IMR-90 (cell line): ENCODE measurements at regions not wholly inside any gene's neighbourhood (a gene's known extent, or its start where the extent isn't known, plus 50 kb on each side); places are given as distances from the start of the nearest gene placed in this dataset.

Experiments
- ATAC-seq: fragments of 200-7000 bp; cut with Tn5 transposase; 2 replicates; pipeline ENCODE4 v1.9.1; 2020; ENCODE audit warnings: low read depth, mild to moderate bottlenecking, moderate library complexity
- BruUV-seq: library from RNA; stranded (reverse); fragments of 400-500 nt; replicated peaks from 2 replicates; lab custom pipeline; 2021; lab: Mats Ljungman, UMichigan
- CTCF ChIA-PET: fragments of 300-600 bp; formaldehyde crosslinking; extraction: SDS; loops from one replicate; lab custom pipeline; 2021; ENCODE audit warnings: antibody characterized with exemption; lab: Yijun Ruan, JAX
- POLR2A ChIA-PET: fragments of 300-600 bp; sonication (Branson Sonifier 250); formaldehyde crosslinking; loops from one replicate; lab custom pipeline; 2022; ENCODE audit warnings: antibody characterized with exemption; ENCODE audit not compliant: unreplicated experiment; lab: Charles Lee
- DNase-seq: peaks from one replicate; pipeline ENCODE4 v3.0.0; 2013
- H2AFZ ChIP-seq: replicated peaks from 2 replicates; pipeline ENCODE3; 2013; ENCODE audit warnings: low read length, mild to moderate bottlenecking; ENCODE audit not compliant: poor library complexity
- H2AK5ac ChIP-seq: 2 replicates; pipeline ENCODE4 v1.6.1; 2013; ENCODE audit warnings: low read depth, low read length, inconsistent platforms
- H2AK9ac ChIP-seq: replicated peaks from 2 replicates; pipeline ENCODE3; 2013; ENCODE audit warnings: mild to moderate bottlenecking, low read depth, low read length, moderate library complexity; ENCODE audit not compliant: poor library complexity
- H2BK120ac ChIP-seq: 2 replicates; pipeline ENCODE4 v1.6.1; 2013; ENCODE audit warnings: low read depth, low read length, inconsistent platforms
- H2BK15ac ChIP-seq: 3 replicates; pipeline ENCODE4 v1.6.1; 2013; ENCODE audit warnings: low read depth, low read length, inconsistent platforms
- H2BK20ac ChIP-seq: 2 replicates; pipeline ENCODE4 v1.6.1; 2013; ENCODE audit warnings: low read depth, mild to moderate bottlenecking, inconsistent platforms, low read length, moderate library complexity
- H2BK5ac ChIP-seq: 2 replicates; pipeline ENCODE4 v1.6.1; 2013; ENCODE audit warnings: mild to moderate bottlenecking, low read depth, low read length, inconsistent platforms; ENCODE audit not compliant: poor library complexity, severe bottlenecking
- H3K14ac ChIP-seq: replicated peaks from 2 replicates; pipeline ENCODE4 v1.6.1; 2013; ENCODE audit warnings: low read depth, low read length, inconsistent platforms
- H3K18ac ChIP-seq: 2 replicates; pipeline ENCODE4 v1.6.1; 2013; ENCODE audit warnings: low read depth, low read length, control low read depth
- H3K23ac ChIP-seq: 2 replicates; pipeline ENCODE4 v1.6.1; 2013; ENCODE audit warnings: low read depth, low read length, inconsistent platforms
- H3K27ac ChIP-seq: 2 replicates; pipeline ENCODE4 v1.5.1; 2013; ENCODE audit warnings: mild to moderate bottlenecking, control low read depth, low read length; ENCODE audit not compliant: insufficient read depth
- H3K27me3 ChIP-seq: 2 replicates; pipeline ENCODE4 v1.6.1; 2013; ENCODE audit warnings: low read length; ENCODE audit not compliant: control insufficient read depth, insufficient read depth
- H3K36me3 ChIP-seq: 2 replicates; pipeline ENCODE4 v1.6.1; 2013; ENCODE audit warnings: low read length, mixed read lengths; ENCODE audit not compliant: control insufficient read depth, insufficient read depth
- H3K4ac ChIP-seq: 2 replicates; pipeline ENCODE4 v1.6.1; 2013; ENCODE audit warnings: low read depth, low read length, inconsistent platforms
- H3K4me1 ChIP-seq: 2 replicates; pipeline ENCODE4 v1.6.1; 2013; ENCODE audit warnings: low read length, mixed read lengths; ENCODE audit not compliant: control insufficient read depth, insufficient read depth
- H3K4me2 ChIP-seq: 2 replicates; pipeline ENCODE4 v1.6.1; 2013; ENCODE audit warnings: low read depth, mild to moderate bottlenecking, control low read depth, low read length, moderate library complexity
- H3K4me3 ChIP-seq: 2 replicates; pipeline ENCODE4 v1.5.1; 2013; ENCODE audit warnings: low read depth, mild to moderate bottlenecking, control low read depth, low read length, moderate library complexity; ENCODE audit not compliant: insufficient read depth
- H3K56ac ChIP-seq: 2 replicates; pipeline ENCODE4 v1.6.1; 2013; ENCODE audit warnings: low read length, inconsistent platforms; ENCODE audit not compliant: insufficient read depth; ENCODE audit errors: extremely low read depth
- H3K79me1 ChIP-seq, 2 experiments: 2 replicates each; pipeline ENCODE4 v1.6.1; 2013; ENCODE audit warnings: low read length in 2 of 2, inconsistent platforms in 1 of 2, low read depth in 1 of 2
- H3K9ac ChIP-seq: 2 replicates; pipeline ENCODE4 v1.6.1; 2013; ENCODE audit warnings: low read depth, low read length, control low read depth
- H3K9me1 ChIP-seq: 2 replicates; pipeline ENCODE4 v1.6.1; 2013; ENCODE audit warnings: low read length, inconsistent platforms; ENCODE audit not compliant: insufficient read depth
- H3K9me3 ChIP-seq: 2 replicates; pipeline ENCODE4 v1.6.1; 2013; ENCODE audit warnings: low read length; ENCODE audit not compliant: control insufficient read depth, insufficient read depth
- H4K20me1 ChIP-seq: 2 replicates; pipeline ENCODE4 v1.6.1; 2013; ENCODE audit warnings: low read length, inconsistent platforms; ENCODE audit not compliant: insufficient read depth
- H4K5ac ChIP-seq: 2 replicates; pipeline ENCODE4 v1.6.1; 2013; ENCODE audit warnings: mild to moderate bottlenecking, low read depth, low read length, control low read depth
- H4K8ac ChIP-seq, 2 experiments: 2 replicates each; pipeline ENCODE4 v1.6.1; 2013; ENCODE audit warnings: low read depth in 2 of 2, low read length in 2 of 2, control low read depth in 1 of 2, inconsistent platforms in 1 of 2
- H4K91ac ChIP-seq: 2 replicates; pipeline ENCODE4 v1.6.1; 2013; ENCODE audit warnings: low read depth, low read length, inconsistent platforms; ENCODE audit not compliant: insufficient read depth
- BHLHE40 ChIP-seq: fragments of 150-350 bp; IDR thresholded peaks from 2 replicates; pipeline ENCODE4 v1.6.1; 2016; ENCODE audit warnings: mild to moderate bottlenecking, low read depth, low read length
- CEBPB ChIP-seq: IDR thresholded peaks from 2 replicates; pipeline ENCODE4 v1.6.1; 2012; ENCODE audit warnings: low read depth, low read length, improper control_type of control experiment
- CHD1 ChIP-seq: IDR thresholded peaks from 2 replicates; pipeline ENCODE4 v1.6.1; 2012; ENCODE audit warnings: low read depth, low read length, improper control_type of control experiment
- CTCF ChIP-seq: conservative IDR thresholded peaks from 2 replicates; pipeline ENCODE4 v1.5.1; 2012; ENCODE audit warnings: mild to moderate bottlenecking, low read depth, low read length, improper control_type of control experiment
- ELK1 ChIP-seq: fragments of 150-350 bp; IDR thresholded peaks from 2 replicates; pipeline ENCODE4 v1.6.1; 2016; ENCODE audit warnings: low read depth, mild to moderate bottlenecking, low read length, moderate library complexity, borderline replicate concordance
- FOS ChIP-seq: fragments of 150-350 bp; IDR thresholded peaks from 2 replicates; pipeline ENCODE4 v1.6.1; 2016; ENCODE audit warnings: low read depth, low read length
- MAFK ChIP-seq: IDR thresholded peaks from 2 replicates; pipeline ENCODE4 v1.6.1; 2012; ENCODE audit warnings: low read depth, low read length, improper control_type of control experiment
- MAZ ChIP-seq: IDR thresholded peaks from 2 replicates; pipeline ENCODE4 v1.6.1; 2012; ENCODE audit warnings: low read depth, mild to moderate bottlenecking, low read length, improper control_type of control experiment, moderate library complexity, borderline replicate concordance
- MXI1 ChIP-seq: IDR thresholded peaks from 2 replicates; pipeline ENCODE4 v1.6.1; 2012; ENCODE audit warnings: low read depth, mild to moderate bottlenecking, low read length, moderate library complexity, borderline replicate concordance
- NFE2L2 ChIP-seq: fragments of 150-350 bp; IDR thresholded peaks from 2 replicates; pipeline ENCODE4 v1.6.1; 2016; ENCODE audit warnings: low read depth, mild to moderate bottlenecking, low read length
- POLR2A ChIP-seq: IDR thresholded peaks from 2 replicates; pipeline ENCODE4 v1.6.1; 2012; ENCODE audit warnings: mild to moderate bottlenecking, low read depth, low read length
- RAD21 ChIP-seq: IDR thresholded peaks from 2 replicates; pipeline ENCODE4 v1.6.1; 2012; ENCODE audit warnings: low read length, improper control_type of control experiment
- RCOR1 ChIP-seq: IDR thresholded peaks from 2 replicates; pipeline ENCODE4 v1.6.1; 2012; ENCODE audit warnings: mild to moderate bottlenecking, low read length, improper control_type of control experiment; ENCODE audit not compliant: insufficient replicate concordance
- RFX5 ChIP-seq: IDR thresholded peaks from 2 replicates; pipeline ENCODE4 v1.8.0; 2012; ENCODE audit warnings: low read depth, mild to moderate bottlenecking, low read length, moderate library complexity
- SMC3 ChIP-seq: fragments of 150-350 bp; IDR thresholded peaks from 2 replicates; pipeline ENCODE4 v1.6.1; 2016; ENCODE audit warnings: low read depth, mild to moderate bottlenecking, antibody characterized with exemption, low read length, moderate library complexity
- USF2 ChIP-seq: fragments of 150-350 bp; IDR thresholded peaks from 2 replicates; pipeline ENCODE4 v1.6.1; 2017; ENCODE audit warnings: mild to moderate bottlenecking, antibody characterized with exemption, low read length, low read depth
- WGBS, 2 experiments: methylation state at CpG; one replicate each; pipeline versions ENCODE4 v1.1.5 to v1.1.7; 2013; ENCODE audit warnings: missing lambda C conversion rate in 2 of 2; ENCODE audit not compliant: insufficient read length in 1 of 2; ENCODE audit errors: extremely low coverage in 2 of 2; 5-methylcytosine and 5-hydroxymethylcytosine counted together
- dilution Hi-C: fragments of 300-500 bp; cut with HindIII; formaldehyde crosslinking; loops from one replicate; pipeline ENCODE4 v1.14.3; 2018; ENCODE audit warnings: low sequenced_read_pairs; ENCODE audit not compliant: unreplicated experiment
- in situ Hi-C: fragments of 300-500 bp; cut with MboI; formaldehyde crosslinking; loops from 3 replicates; pipeline ENCODE4 v1.14.3; 2019; ENCODE audit warnings: low sequenced_read_pairs, inconsistent platforms, mixed read lengths
- intact Hi-C: fragments of 100-400 bp; cut with micrococcal nuclease; formaldehyde crosslinking; loops from 2 replicates; pipeline ENCODE4 v1.10.0; 2022

GRCh38 chr14:38127356-38127755, 80.3 kb upstream of the SSTR1 start:
- Histone ChIP-seq H3K9me3 (no peaks in the 10 kb centered on the region), H3K23ac (no peak overlapping the region), H3K36me3 (no peaks in the 10 kb centered on the region), H3K4me2 (no peak overlapping the region), H3K4me1 (no peaks in the 10 kb centered on the region; the same call in 1 of the 2 replicates), H2BK120ac (no peak overlapping the region), H3K4ac (no peak overlapping the region), H3K27me3 (no peaks in the 10 kb centered on the region), H2BK5ac (no peak overlapping the region), H2BK20ac (no peak overlapping the region), H3K18ac (no peak overlapping the region), H4K5ac (no peak overlapping the region), H4K20me1 (no peaks in the 10 kb centered on the region), H4K91ac (no peak overlapping the region), H3K9ac (no peak overlapping the region), H3K56ac (no peak overlapping the region), H2AK5ac (no peak overlapping the region), H3K27ac (no peak overlapping the region), H2AK9ac (no peak overlapping the region), H3K14ac (no peak overlapping the region), H3K9me1 (no peaks in the 10 kb centered on the region), H2BK15ac (no peak overlapping the region), H2AFZ (no peak overlapping the region), H3K79me1 (no peaks in the 10 kb centered on the region), H4K8ac (no peak overlapping the region), H3K4me3 (no peak overlapping the region)
- no TSS peak for BruUV-seq
- ChIA-PET CTCF (interaction anchor here (0.8 kb wide), 1 partner anchor 12 kb away, joined by 3 read pairs; no protein-coding TSS in a partner anchor), POLR2A (no interaction called here)
- no CpG with 5 or more reads among the region's 2 CpGs for WGBS, 2 experiments
- in situ Hi-C loops (no loop called here), intact Hi-C loops (no loop called here), dilution Hi-C loops (no loop called here)
- DNase-seq (no peak), ATAC-seq (no peak)
- TF ChIP-seq RFX5 (no peak), CHD1 (no peak), ELK1 (no peak), BHLHE40 (no peak), NFE2L2 (no peak), MAFK (no peak), SMC3 (no peak), RCOR1 (no peak), CEBPB (no peak), FOS (no peak), USF2 (no peak), CTCF (no peak), RAD21 (no peak), MAZ (no peak), MXI1 (no peak), POLR2A (no peak)
